Psoas muscle (tissue), 7 donors: ENCODE measurements at regions not wholly inside any gene's neighbourhood (a gene's known extent, or its start where the extent isn't known, plus 50 kb on each side); places are given as distances from the start of the nearest gene placed in this dataset.

Experiments
- ATAC-seq, 4 donors: fragments of 200-7000 bp; cut with Tn5 transposase; one replicate each; pipeline ENCODE4 v1.9.1; 2020; ENCODE audit warnings: moderate library complexity in 3 of 4, mild to moderate bottlenecking in 2 of 4
- DNase-seq, 2 donors: peaks; one replicate each; pipeline ENCODE4 v3.0.0-alpha.2; 2020
- H3K27ac ChIP-seq: fragments of 200-600 bp; one replicate; pipeline ENCODE4 v1.8.0; 2022
- H3K27me3 ChIP-seq, 3 donors: fragments of 200-600 bp in 1 of 3; one replicate each; pipeline versions ENCODE4 v1.6.1 to v1.8.0; 2013 to 2022; ENCODE audit warnings: low read length in 2 of 3, mild to moderate bottlenecking in 2 of 3, moderate library complexity in 1 of 3; ENCODE audit not compliant: insufficient read depth in 3 of 3
- H3K36me3 ChIP-seq, 2 donors: fragments of 200-600 bp in 1 of 2; one replicate each; pipeline versions ENCODE4 v1.6.1 to v1.8.0; 2013 to 2022; ENCODE audit warnings: low read depth in 1 of 2, mild to moderate bottlenecking in 1 of 2, moderate library complexity in 1 of 2; ENCODE audit not compliant: insufficient read depth in 1 of 2
- H3K4me1 ChIP-seq: fragments of 200-600 bp; one replicate; pipeline ENCODE4 v1.8.0; 2022
- H3K4me3 ChIP-seq: fragments of 200-600 bp; one replicate; pipeline ENCODE4 v1.8.0; 2022; ENCODE audit warnings: mild to moderate bottlenecking
- H3K9me3 ChIP-seq: fragments of 200-600 bp; one replicate; pipeline ENCODE4 v1.8.0; 2022
- CTCF ChIP-seq: fragments of 200-600 bp; IDR thresholded peaks from one replicate; pipeline ENCODE4 v1.8.0; 2022; ENCODE audit warnings: antibody characterized with exemption
- WGBS, 3 donors: extraction: QIAGEN DNeasy Blood & Tissue Kit; methylation state at CpG; one replicate each; pipeline versions ENCODE4 v1.1.6 to v1.1.7; 2013; 5-methylcytosine and 5-hydroxymethylcytosine counted together
- intact Hi-C, 2 donors: fragments of 100-400 bp; cut with DNase I; formaldehyde crosslinking; loops; one replicate each; pipeline versions ENCODE4 v1.11.0 to v1.14.2; 2022
- donor health status: healthy with polysubstance abuse.
- donor health status: DM: no; HTN: no; CAD: no; lungs with moderate emphysema.
- donor health status: Bipolar disorder and iron deficiency.
- donor health status: healthy.
- donor health status: DM: yes; HTN: yes; CAD: no.
- donor health status: DM: no; HTN: no; CAD: no.
- donor health status: DM: yes; HTN: yes; CAD: no.

GRCh38 chr3:160105907-160106584 is 117.4 kb downstream of the IL12A start:
- intact Hi-C loops = no loop called here
- no peak overlapping the region for H3K4me3 ChIP-seq
- WGBS, 3 donors = 87 to 96% (median 95%) methylated on average over 1 of the region's 1 CpG
- no peaks in the 10 kb centered on the region for H3K4me1 ChIP-seq
- no peak overlapping the region for H3K27ac ChIP-seq
- TF ChIP-seq CTCF = no peak
- H3K9me3 ChIP-seq = no peaks in the 10 kb centered on the region
- no peak for ATAC-seq
- peaks cover 0 to 4% (median 0%) of the 10 kb centered on the region in 3 donors for H3K27me3 ChIP-seq
- no peak for DNase-seq
- no peaks in the 10 kb centered on the region for H3K36me3 ChIP-seq

- ATAC-seq (no peak), DNase-seq (no peak)
- no peaks in the 10 kb centered on the region for H3K9me3 ChIP-seq
- H3K27ac ChIP-seq = no peak overlapping the region
- 64 to 70% (median 68%) methylated on average over 7 of the region's 7 CpGs for WGBS, 3 donors
- H3K4me3 ChIP-seq = no peak overlapping the region
- peaks cover 0 to 4% (median 0%) of the 10 kb centered on the region in 3 donors for H3K27me3 ChIP-seq
- no peak for TF ChIP-seq CTCF
- H3K4me1 ChIP-seq = no peaks in the 10 kb centered on the region
- intact Hi-C loops = no loop called here
- no peaks in the 10 kb centered on the region for H3K36me3 ChIP-seq
Observed at GRCh38 chr3:160106905-160107861, 118.0 kb upstream of the C3orf80 start.

- no peak overlapping the region for H3K4me3 ChIP-seq
- DNase-seq (no peak), ATAC-seq (no peak)
- H3K9me3 ChIP-seq = no peaks in the 10 kb centered on the region
- H3K4me1 ChIP-seq = no peaks in the 10 kb centered on the region
- 32 to 43% (median 41%) methylated on average over 4 of the region's 4 CpGs for WGBS, 3 donors
- H3K27me3 ChIP-seq = peaks cover 0 to 4% (median 0%) of the 10 kb centered on the region in 3 donors
- no peak for TF ChIP-seq CTCF
- H3K36me3 ChIP-seq = no peaks in the 10 kb centered on the region
- no peak overlapping the region for H3K27ac ChIP-seq
- intact Hi-C loops = no loop called here
Observed at GRCh38 chr3:160108362-160108761, 116.9 kb upstream of the C3orf80 start.

- intact Hi-C loops = no loop called here
- TF ChIP-seq CTCF = no peak
- WGBS, 3 donors = 37 to 48% (median 48%) methylated on average over 1 of the region's 1 CpG
- no peaks in the 10 kb centered on the region for H3K9me3 ChIP-seq
- DNase-seq (no peak), ATAC-seq (no peak)
- peaks cover 0 to 4% (median 0%) of the 10 kb centered on the region in 3 donors for H3K27me3 ChIP-seq
- no peaks in the 10 kb centered on the region for H3K36me3 ChIP-seq
- no peak overlapping the region for H3K4me3 ChIP-seq
- H3K4me1 ChIP-seq = no peaks in the 10 kb centered on the region
- H3K27ac ChIP-seq = no peak overlapping the region
Observed at GRCh38 chr3:160112481-160112880, 112.7 kb upstream of the C3orf80 start.
